SU-DHL-6 (cell line): ENCODE measurements at regions not wholly inside any gene's neighbourhood (a gene's known extent, or its start where the extent isn't known, plus 50 kb on each side); places are given as distances from the start of the nearest gene placed in this dataset.

Source experiments
- EZH2phosphoT487 ChIP-seq: fragments of 200-600 bp; sonication (generic), shearing (Covaris generic); conservative IDR thresholded peaks from 2 replicates; pipeline ENCODE4 v1.6.1; 2018; ENCODE audit warnings: mild to moderate bottlenecking, antibody characterized with exemption, low read length, moderate library complexity, mixed read lengths
- TF ChIP-seq, protein P1 (sequence below): fragments of 200-600 bp; sonication (generic); IDR thresholded peaks from one replicate; pipeline ENCODE4 v1.5.1; 2017; ENCODE audit warnings: antibody characterized with exemption, mild to moderate bottlenecking, low read length, moderate library complexity; ENCODE audit not compliant: insufficient read depth, poor library complexity, severe bottlenecking

DNA sequence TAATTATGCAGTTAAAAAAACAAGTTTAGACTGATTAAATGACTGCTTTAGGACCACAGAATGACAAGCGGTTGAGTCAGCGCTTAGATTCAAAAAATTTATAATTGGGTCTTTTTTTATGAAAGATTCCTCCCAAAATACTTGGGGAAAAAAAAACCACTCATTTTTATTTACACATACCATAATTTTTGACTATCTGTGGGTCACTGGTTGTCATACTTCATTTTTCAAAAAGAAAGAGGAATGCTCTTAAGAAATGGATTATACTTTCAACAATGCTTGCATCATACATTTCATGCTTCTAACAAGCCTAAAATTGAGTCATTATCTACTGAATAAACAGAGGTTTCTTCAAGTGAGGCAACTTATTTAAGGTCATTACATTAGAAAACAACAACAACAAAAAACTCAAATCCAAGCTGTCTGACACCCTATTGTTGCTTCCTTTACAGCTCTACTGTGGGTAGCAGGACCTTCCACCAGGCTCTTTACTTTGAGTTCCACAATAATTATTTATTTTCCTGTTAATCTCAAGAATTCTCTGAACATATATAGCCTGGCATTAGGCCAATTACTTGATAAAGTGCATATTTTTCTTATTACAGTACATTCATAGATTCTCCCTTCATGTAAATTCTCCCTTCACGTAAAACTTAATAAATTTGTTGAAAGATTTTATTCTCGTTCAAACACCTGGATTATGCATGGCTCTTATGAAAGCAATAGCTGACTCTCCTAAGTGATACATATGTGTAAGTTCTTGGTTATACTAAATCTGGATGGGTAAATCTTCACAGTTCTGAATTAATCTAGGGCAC is 445.5 kb downstream of the PCDH10 start:
- TF ChIP-seq, protein P1, sequence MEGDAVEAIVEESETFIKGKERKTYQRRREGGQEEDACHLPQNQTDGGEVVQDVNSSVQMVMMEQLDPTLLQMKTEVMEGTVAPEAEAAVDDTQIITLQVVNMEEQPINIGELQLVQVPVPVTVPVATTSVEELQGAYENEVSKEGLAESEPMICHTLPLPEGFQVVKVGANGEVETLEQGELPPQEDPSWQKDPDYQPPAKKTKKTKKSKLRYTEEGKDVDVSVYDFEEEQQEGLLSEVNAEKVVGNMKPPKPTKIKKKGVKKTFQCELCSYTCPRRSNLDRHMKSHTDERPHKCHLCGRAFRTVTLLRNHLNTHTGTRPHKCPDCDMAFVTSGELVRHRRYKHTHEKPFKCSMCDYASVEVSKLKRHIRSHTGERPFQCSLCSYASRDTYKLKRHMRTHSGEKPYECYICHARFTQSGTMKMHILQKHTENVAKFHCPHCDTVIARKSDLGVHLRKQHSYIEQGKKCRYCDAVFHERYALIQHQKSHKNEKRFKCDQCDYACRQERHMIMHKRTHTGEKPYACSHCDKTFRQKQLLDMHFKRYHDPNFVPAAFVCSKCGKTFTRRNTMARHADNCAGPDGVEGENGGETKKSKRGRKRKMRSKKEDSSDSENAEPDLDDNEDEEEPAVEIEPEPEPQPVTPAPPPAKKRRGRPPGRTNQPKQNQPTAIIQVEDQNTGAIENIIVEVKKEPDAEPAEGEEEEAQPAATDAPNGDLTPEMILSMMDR, result no peak
- TF ChIP-seq EZH2phosphoT487, result no peak
